Mucosa of gallbladder (tissue), 1 donor: ENCODE measurements at regions not wholly inside any gene's neighbourhood (a gene's known extent, or its start where the extent isn't known, plus 50 kb on each side); places are given as distances from the start of the nearest gene placed in this dataset.
A peak's percentile ranks its signal among the peaks of the same experiment; 100 is the strongest.
"Not testable (repeated sequence)": the region's sequence is repeated elsewhere in the genome, so short reads cannot be mapped to it uniquely, and the experiment has no call there.

Experiments
- DNase-seq: peaks from one replicate; pipeline ENCODE4 v3.0.0-alpha.2; 2020; ENCODE audit warnings: low spot score
- donor health status: DM: no; HTN: no; CAD: no.

DNA sequence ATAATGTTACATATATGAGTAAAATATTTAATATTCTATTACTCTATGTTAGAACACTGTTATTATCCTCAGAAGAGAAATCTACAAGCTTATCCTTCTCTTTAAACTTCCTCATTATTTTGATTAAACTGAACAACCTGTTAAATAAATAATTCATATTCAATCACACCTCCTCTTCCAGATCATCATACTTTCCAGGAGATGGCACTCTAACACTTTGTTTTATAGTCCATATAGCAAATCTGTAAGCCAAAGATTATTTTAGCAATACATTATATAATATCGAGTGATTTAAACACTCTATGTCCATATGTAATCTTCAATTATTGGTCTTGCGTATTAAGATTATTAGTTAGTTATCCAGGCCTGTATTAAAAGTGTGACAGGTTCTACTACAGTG lies 694.1 kb downstream of the ANKRD7 start:
- no peak for DNase-seq

- no peak for DNase-seq
These were observed 714.3 kb downstream of the ANKRD7 start for GRCh38 chr7:118938845-118939244.

DNA sequence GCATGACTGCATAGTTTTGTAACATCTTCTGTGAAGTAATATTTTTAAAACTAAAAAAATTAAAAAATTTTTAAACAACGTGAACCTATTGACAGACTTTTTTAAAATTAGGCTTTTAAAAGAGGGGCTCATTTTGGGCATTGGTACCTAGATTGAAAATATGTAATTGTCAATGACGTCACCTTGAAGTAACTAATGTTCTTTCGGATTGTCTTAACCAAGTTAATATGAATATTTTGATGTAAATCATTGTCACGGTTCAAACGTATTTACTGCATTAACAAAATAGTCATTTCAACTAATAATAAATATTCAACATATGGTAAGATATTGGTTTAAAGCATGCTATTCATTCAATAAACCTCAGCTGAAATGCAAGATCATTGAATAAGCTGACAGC lies 719.8 kb downstream of the ANKRD7 start:
- DNase-seq, result no peak

DNA sequence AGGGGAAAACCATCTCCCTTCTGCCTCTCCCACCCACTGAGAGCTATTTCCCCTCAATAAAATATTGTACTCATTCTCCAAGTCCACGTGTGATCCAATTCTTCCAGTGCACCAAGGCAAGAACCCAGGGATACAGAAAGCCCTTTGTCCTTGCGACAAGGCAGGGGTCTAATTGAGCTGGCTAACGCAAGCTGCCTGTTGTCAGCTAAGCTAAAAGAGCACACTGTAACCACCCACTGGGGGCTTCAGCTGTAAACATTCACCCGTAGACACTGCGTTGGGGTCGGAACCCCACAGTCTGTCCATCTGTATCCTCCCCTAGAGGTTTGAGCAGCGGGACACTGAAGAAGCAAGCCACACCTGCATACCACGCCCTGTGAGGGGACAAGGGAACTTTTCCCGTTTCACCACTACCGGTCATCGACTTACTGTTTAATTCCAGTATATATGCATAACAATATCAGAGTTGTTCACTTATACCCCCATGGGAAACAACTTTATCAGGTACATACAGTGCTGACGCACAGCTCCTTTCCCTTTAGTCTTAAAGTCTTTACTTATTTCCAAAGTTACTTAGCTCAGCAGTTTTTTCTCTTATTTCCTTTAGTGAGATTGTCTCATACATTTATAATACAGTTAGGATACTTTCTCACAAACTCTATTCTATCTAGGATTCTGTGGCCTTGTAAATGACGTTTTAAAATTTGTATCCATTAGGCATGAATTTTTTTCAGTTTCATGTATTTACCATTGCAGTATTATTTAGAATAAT lies 721.6 kb downstream of the ANKRD7 start:
- DNase-seq, result no peak

- DNase-seq, result no peak
These were observed 724.0 kb downstream of the ANKRD7 start for GRCh38 chr7:118948508-118948907.

DNA sequence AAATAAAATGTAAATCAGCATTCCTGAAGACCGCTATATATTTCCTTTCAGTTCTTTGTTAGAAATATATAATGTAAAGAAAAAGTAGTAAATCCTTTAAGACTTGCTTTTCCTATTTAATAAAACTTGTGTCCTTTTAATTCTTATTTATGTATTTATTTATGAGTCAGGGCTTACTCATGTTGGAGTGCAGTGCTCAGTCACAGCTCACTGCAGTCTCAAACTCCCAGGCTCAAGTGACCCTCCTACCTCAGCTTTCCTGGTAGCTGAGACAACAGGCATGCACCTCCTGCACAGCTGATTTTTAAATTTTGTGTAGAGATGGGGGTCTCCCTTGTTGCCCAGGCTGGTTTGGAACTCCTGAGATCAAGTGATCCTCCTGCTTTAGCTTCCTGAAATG lies 724.5 kb downstream of the ANKRD7 start:
- DNase-seq, result no peak

DNA sequence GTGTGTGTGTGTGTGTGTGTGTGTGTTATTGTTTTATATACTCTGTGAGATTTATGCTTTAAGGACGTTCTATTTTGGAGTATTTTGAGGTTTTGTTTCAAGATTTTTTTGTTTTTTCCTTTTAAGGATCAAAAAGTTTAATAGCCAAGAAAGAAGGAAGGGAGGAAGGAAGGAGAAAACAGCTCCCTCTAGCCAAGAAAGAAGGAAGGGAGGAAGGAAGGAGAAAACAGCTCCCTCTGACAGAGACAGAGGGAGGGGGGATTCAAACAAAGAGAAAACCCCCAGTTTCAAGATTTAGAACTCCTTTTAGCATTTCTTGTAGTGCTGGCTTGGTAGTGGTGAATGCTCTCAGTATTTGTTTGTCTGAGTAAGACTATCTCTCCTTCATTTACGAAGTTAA lies 731.8 kb downstream of the ANKRD7 start:
- not testable (repeated sequence) for DNase-seq

DNA sequence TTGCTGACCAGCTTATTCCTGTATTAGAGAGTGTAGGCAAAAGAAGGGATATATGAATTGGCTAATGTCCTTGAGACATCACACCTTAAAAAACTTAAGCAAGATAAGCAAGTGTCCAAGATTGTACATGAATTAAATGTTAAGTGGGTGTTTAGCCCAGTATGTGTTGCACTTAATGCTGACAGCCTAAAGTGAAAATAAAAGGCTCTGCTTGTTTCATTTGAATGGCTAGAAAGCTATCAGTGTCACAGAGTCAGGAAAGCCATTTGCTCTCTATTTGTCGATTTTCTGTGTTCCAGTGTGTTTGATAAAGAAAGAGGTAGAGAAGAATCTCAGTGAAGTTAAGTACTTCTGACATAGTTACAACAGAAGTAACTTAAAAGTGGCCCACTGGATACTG lies 744.9 kb downstream of the ANKRD7 start:
- no peak for DNase-seq

DNA sequence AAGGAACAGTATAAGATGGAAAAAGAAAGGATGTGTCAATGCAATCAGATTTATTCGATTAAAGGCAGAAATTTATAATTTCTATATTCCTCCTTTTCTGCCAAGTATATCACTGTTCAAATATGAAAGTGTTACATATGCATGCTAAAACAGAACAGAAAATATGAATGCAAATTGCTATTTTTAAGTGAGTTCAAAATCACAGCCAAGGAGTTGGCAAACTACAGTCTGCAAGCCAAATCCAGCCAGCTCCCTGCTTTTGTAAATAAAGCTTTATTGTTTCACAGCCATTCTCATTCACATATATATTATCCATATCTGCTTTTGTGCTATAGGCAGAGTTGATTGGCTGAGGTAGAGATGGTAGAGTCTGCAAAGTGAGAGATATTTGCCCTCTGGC lies 747.2 kb downstream of the ANKRD7 start:
- DNase-seq, result no peak

DNA sequence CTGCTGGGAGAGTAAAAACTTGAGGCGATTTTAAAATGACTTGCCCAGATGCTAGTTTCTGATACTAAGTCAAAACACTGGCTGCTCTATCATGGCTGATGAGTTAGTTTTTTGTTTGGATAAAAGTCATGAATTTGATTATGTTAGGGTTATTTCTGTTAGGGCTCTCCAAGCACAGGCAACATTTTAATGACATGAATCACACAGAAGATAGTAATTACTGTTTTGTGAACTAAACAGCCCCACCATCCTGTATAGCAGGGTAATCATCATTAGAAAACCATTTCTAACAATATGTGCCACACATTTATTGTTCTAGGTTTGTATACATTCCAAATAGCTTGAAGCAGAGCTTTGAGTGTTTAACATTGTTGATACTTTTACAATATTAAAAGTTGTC lies 750.3 kb downstream of the ANKRD7 start:
- no peak for DNase-seq

DNA sequence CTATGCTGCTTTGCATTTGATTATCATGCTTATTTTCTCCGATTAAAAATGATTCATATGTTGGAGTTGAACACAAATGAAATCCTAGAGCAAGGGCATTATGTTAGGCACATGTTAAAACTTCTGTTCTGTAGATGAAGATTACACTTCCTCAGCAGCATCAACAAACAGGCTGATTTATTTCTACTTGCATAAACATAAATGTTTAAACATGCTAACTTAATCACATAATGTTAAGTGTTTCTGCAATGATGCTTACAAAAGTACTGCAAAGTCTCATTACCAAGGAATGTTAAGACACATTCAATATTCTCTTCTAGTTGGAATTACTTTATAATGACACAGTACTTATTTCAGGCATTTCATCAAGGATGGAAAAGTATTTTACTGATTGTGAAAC lies 770.8 kb downstream of the ANKRD7 start:
- no peak for DNase-seq

DNA sequence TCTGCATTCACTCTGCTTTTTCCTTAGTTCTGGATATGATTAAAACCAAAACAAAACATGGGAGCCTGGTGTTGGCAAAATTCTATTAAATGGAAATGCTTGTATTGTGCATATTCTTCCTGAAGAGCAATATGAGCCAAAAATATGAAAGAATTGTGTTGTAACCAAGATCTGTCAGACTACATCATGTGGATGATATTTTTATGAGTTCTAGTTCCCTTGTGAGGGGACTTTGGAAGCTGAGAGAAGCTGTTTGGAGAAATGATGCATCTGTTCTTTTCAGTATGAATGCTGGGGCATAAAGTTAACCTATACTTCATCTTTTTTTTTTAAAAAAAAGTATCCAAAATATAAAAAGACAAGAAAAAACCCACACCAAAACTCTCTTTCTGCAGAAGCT lies 782.7 kb downstream of the ANKRD7 start:
- DNase-seq, result no peak

GRCh38 chr7:119010635-119011034 lies 786.1 kb downstream of the ANKRD7 start:
- no peak for DNase-seq

GRCh38 chr7:119026391-119026790 lies 801.9 kb downstream of the ANKRD7 start:
- no peak for DNase-seq

- DNase-seq, result no peak
These were observed 804.2 kb downstream of the ANKRD7 start for GRCh38 chr7:119028736-119029135.

DNA sequence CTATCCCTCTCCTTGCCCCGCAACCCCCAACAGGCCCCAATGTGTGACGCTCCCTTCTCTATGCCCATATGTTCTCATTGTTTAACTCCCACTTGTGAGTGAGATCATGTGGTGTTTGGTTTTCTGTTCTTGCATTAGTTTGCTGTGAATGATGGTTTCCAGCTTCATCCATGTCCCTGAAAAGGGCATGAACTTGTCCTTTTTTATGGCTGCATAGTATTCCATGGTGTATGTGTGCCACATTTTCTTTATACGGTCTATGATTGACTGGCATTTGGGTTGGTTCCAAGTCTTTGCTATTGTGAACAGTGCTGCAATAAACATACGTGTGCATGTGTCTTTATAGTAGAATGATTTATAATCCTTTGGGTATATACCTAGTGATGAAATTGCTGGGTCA lies 807.6 kb downstream of the ANKRD7 start:
- not testable (repeated sequence) for DNase-seq

GRCh38 chr7:119033641-119034040 lies 809.1 kb downstream of the ANKRD7 start:
- no peak for DNase-seq

- DNase-seq, result no peak
These were observed 813.4 kb downstream of the ANKRD7 start for GRCh38 chr7:119037941-119038340.

DNA sequence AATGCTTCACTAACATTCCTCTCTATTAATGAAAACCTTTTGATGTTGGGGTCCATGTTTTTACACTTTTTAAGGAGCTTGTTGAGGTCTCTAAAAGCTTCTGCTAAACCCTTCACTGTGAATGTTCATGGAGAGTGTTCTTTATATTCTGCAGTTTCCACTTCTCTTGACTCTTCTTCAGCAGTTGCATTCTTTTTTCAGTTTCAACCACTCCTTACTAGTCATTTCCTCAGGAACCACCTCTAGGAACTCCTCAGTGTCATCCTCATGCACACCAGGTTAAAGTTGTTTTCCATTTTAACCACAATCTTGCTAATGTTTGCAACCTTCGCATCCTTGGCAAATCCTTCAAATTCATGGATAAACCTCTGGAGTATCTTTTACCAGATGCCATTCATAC lies 821.6 kb downstream of the ANKRD7 start:
- no peak for DNase-seq

- no peak for DNase-seq
These were observed 841.5 kb downstream of the ANKRD7 start for GRCh38 chr7:119065966-119066365.

DNA sequence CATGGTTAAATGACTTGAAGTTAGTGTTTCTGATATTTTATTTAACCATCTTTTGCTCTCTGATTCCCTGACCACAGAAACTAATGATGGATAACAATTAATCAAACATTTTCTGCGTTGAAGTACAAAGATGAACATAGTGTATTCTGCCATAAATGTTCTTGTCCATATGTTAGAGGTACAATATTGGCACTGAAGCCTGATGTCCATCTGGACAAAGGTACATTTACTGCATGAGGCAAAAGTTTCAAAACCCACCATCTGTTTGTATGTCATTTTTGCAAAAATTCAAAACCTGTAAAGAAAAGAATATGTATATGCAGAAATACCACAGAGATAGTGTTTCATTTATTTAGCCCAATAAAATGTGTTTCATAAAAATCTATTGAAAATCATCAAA lies 861.5 kb downstream of the ANKRD7 start:
- no peak for DNase-seq

DNA sequence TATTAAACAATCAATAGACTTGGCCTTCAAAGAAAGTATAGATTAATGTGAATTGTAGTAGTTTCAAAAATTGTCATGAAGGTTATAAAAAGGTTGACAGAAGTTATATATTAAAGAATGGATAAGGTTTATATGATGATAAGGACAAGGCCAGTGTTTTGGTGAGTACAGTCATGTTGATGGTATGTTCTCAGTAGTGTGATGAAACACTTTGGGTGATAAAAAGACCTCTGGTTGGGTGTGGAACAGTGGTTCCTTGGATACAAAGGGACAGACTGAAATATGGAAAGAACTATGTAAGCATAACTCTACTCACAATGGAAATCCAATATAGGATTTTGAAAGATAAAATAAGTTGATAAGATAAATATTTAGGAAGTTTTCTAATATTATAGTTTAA lies 866.3 kb downstream of the ANKRD7 start:
- DNase-seq, result no peak

DNA sequence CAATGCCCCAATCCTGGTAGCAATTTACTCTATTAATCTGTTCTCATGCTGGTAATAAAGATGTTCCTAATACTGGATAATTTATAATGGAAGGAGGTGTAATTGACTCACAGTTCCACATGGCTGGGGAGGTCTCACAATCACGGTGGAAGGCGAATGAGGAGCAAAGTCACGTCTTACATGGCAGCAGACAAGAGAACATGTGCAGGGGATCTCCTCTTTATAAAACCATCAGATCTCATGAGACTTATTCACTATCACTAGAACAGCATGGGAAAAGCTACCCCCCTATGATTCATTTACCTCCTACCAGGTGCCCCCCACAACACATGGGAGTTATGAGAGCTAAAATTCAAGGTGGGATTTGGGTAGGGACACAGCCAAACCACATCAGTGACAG lies 872.2 kb downstream of the ANKRD7 start:
- DNase-seq, result no peak

GRCh38 chr7:119100611-119101258 lies 876.2 kb downstream of the ANKRD7 start:
- peak; percentile 16 for DNase-seq
